SU-DHL-6 (cell line): ENCODE measurements at regions not wholly inside any gene's neighbourhood (a gene's known extent, or its start where the extent isn't known, plus 50 kb on each side); places are given as distances from the start of the nearest gene placed in this dataset.

Source experiments
- H2AFZ ChIP-seq: fragments of 200-600 bp; sonication (generic); 2 replicates; pipeline ENCODE4 v1.6.1; 2014; ENCODE audit warnings: low read depth, mild to moderate bottlenecking, moderate library complexity, mixed read lengths, antibody characterized with exemption, low read length; ENCODE audit not compliant: severe bottlenecking
- H3F3A ChIP-seq: fragments of 200-600 bp; shearing (Covaris generic); 2 replicates; pipeline ENCODE4 v1.6.0; 2016; ENCODE audit warnings: antibody characterized with exemption, mild to moderate bottlenecking; ENCODE audit not compliant: insufficient read depth
- H3K27ac ChIP-seq: fragments of 200-600 bp; sonication (generic); 2 replicates; pipeline ENCODE4 v1.5.1; 2016; ENCODE audit warnings: low read depth, mild to moderate bottlenecking, low read length, moderate library complexity, mixed read lengths
- H3K27me3 ChIP-seq: fragments of 200-600 bp; sonication (generic), shearing (Covaris generic); 2 replicates; pipeline ENCODE4 v1.6.0; 2014; ENCODE audit warnings: mild to moderate bottlenecking, low read length
- H3K36me3 ChIP-seq: fragments of 200-600 bp; sonication (generic); 2 replicates; pipeline ENCODE4 v1.6.1; 2014; ENCODE audit warnings: mild to moderate bottlenecking, low read length, mixed read lengths
- H3K4me2 ChIP-seq: fragments of 300-600, 200-600 bp; shearing (Covaris generic), sonication (generic); 2 replicates; pipeline ENCODE4 v1.6.0; 2014; ENCODE audit warnings: low read length, low read depth, mild to moderate bottlenecking; ENCODE audit not compliant: poor library complexity, severe bottlenecking
- H3K4me3 ChIP-seq: fragments of 200-600 bp; sonication (generic); 2 replicates; pipeline ENCODE4 v1.5.1; 2014; ENCODE audit warnings: antibody characterized with exemption, low read length, mild to moderate bottlenecking, mixed read lengths; ENCODE audit not compliant: insufficient read depth, poor library complexity, severe bottlenecking
- H3K79me2 ChIP-seq: fragments of 200-600 bp; sonication (generic); 2 replicates; pipeline ENCODE4 v1.6.1; 2014; ENCODE audit warnings: mild to moderate bottlenecking, low read length, moderate library complexity; ENCODE audit not compliant: insufficient read depth
- H3K9ac ChIP-seq: fragments of 200-600 bp; sonication (generic); 2 replicates; pipeline ENCODE4 v1.7.0; 2014; ENCODE audit warnings: mild to moderate bottlenecking, low read length
- H3K9me2 ChIP-seq: fragments of 200-600 bp; sonication (generic); replicated peaks from 2 replicates; pipeline ENCODE4 v1.6.1; 2014; ENCODE audit warnings: low read length; ENCODE audit not compliant: insufficient read depth
- H3K9me3 ChIP-seq: fragments of 200-600 bp; sonication (generic); 2 replicates; pipeline ENCODE4 v1.6.1; 2014; ENCODE audit warnings: low read length, mixed read lengths; ENCODE audit not compliant: insufficient read depth
- H4K20me1 ChIP-seq: fragments of 200-600 bp; sonication (generic); 2 replicates; pipeline ENCODE4 v1.6.1; 2014; ENCODE audit warnings: low read depth, mild to moderate bottlenecking, antibody characterized with exemption, low read length, moderate library complexity, mixed read lengths
- EZH2phosphoT487 ChIP-seq: fragments of 200-600 bp; sonication (generic), shearing (Covaris generic); conservative IDR thresholded peaks from 2 replicates; pipeline ENCODE4 v1.6.1; 2018; ENCODE audit warnings: mild to moderate bottlenecking, antibody characterized with exemption, low read length, moderate library complexity, mixed read lengths
- TF ChIP-seq, protein P1 (sequence below): fragments of 200-600 bp; sonication (generic); IDR thresholded peaks from one replicate; pipeline ENCODE4 v1.5.1; 2017; ENCODE audit warnings: antibody characterized with exemption, mild to moderate bottlenecking, low read length, moderate library complexity; ENCODE audit not compliant: insufficient read depth, poor library complexity, severe bottlenecking

DNA sequence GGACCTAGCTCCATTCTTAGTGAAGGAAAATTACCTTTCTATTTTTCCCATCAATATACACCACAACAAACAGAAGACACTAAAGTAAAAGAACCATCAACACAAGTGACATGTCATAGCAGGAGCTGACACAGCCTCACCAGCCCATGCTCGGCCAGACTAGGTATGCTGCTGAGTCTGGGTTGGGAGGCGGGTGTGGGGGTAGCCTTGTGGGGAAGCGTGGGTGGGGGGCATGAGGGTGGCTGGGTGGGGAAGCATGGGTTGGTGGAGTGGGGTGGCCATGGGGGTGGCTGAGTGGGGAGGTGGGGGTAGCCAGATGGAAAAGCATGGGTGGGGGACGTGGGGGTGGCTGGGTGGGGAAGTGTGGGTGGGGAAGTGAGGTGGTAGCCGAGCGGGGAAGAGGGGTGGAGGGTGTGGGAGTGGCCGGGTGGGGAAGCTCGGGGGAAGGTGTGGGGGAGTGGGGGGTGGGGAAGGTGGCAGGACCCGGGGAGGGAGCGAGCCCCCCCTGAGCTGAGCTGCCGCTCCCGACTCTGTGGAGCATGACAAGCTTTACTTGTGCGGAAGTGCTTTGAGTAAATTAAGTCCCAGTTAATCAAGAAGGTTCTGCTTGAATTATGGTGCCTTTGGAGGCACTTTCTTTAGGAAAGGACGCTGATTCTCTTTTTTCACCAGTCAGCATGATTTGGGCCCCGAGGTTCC is 294.6 kb upstream of the ZNF32 start:
- Histone ChIP-seq H3K9me3 (no peaks in the 10 kb centered on the region), H3K79me2 (no peaks in the 10 kb centered on the region), H3K9me2 (no peaks in the 10 kb centered on the region), H3K4me3 (no peak overlapping the region), H3F3A (no peaks in the 10 kb centered on the region), H3K36me3 (no peaks in the 10 kb centered on the region), H4K20me1 (no peaks in the 10 kb centered on the region), H3K9ac (no peak overlapping the region), H2AFZ (no peak overlapping the region), H3K27ac (no peak overlapping the region), H3K27me3 (no peaks in the 10 kb centered on the region), H3K4me2 (no peak overlapping the region)
- TF ChIP-seq, protein P1, sequence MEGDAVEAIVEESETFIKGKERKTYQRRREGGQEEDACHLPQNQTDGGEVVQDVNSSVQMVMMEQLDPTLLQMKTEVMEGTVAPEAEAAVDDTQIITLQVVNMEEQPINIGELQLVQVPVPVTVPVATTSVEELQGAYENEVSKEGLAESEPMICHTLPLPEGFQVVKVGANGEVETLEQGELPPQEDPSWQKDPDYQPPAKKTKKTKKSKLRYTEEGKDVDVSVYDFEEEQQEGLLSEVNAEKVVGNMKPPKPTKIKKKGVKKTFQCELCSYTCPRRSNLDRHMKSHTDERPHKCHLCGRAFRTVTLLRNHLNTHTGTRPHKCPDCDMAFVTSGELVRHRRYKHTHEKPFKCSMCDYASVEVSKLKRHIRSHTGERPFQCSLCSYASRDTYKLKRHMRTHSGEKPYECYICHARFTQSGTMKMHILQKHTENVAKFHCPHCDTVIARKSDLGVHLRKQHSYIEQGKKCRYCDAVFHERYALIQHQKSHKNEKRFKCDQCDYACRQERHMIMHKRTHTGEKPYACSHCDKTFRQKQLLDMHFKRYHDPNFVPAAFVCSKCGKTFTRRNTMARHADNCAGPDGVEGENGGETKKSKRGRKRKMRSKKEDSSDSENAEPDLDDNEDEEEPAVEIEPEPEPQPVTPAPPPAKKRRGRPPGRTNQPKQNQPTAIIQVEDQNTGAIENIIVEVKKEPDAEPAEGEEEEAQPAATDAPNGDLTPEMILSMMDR: no peak
- TF ChIP-seq EZH2phosphoT487: no peak

DNA sequence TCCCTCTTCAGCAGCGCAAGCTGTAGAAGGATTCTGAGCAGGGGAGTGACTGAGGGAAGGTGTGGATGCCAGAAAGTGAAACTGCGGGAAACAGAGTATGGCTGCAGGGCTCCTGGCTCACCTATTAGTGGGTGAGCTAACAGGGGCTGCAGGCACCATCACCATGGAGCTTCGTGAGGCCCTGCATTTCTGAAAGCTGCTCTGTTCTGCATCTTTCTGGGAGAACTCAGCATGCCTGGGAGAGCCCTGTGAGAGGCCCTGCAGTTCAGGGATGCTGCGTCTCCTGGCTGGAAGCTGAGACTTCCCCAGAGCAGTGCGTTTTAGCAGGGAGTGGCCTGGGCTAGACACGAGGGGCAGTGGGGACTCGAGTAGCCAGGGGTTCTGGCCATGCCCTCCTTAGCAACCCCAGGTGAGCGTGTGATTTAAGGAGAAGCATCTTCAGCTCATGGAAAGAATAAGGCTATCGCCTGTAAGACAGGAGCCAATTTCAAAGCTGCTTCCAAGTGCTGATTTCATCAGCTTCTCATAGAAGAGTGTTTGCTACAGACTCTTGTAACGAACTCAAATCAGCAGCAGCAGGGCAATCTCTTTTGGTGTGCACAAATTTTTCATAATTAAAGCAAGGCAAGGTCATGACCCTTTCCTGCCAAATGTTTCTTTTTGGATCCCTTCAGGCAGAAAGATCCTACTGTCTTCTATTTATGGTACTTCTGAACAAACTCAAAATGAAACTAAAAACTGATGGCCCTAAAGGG is 293.6 kb upstream of the ZNF32 start:
- H3K4me3 ChIP-seq: no peak overlapping the region
- no peaks in the 10 kb centered on the region for H3K9me2 ChIP-seq
- H3K9me3 ChIP-seq: no peaks in the 10 kb centered on the region
- no peak overlapping the region for H3K27ac ChIP-seq
- no peak overlapping the region for H3K9ac ChIP-seq
- H3K36me3 ChIP-seq: no peaks in the 10 kb centered on the region
- TF ChIP-seq, protein P1: no peak
- no peak for TF ChIP-seq EZH2phosphoT487
- H3K79me2 ChIP-seq: no peaks in the 10 kb centered on the region
- H4K20me1 ChIP-seq: no peaks in the 10 kb centered on the region
- H2AFZ ChIP-seq: no peak overlapping the region
- no peak overlapping the region for H3K4me2 ChIP-seq
- H3K27me3 ChIP-seq: no peaks in the 10 kb centered on the region
- H3F3A ChIP-seq: no peaks in the 10 kb centered on the region

DNA sequence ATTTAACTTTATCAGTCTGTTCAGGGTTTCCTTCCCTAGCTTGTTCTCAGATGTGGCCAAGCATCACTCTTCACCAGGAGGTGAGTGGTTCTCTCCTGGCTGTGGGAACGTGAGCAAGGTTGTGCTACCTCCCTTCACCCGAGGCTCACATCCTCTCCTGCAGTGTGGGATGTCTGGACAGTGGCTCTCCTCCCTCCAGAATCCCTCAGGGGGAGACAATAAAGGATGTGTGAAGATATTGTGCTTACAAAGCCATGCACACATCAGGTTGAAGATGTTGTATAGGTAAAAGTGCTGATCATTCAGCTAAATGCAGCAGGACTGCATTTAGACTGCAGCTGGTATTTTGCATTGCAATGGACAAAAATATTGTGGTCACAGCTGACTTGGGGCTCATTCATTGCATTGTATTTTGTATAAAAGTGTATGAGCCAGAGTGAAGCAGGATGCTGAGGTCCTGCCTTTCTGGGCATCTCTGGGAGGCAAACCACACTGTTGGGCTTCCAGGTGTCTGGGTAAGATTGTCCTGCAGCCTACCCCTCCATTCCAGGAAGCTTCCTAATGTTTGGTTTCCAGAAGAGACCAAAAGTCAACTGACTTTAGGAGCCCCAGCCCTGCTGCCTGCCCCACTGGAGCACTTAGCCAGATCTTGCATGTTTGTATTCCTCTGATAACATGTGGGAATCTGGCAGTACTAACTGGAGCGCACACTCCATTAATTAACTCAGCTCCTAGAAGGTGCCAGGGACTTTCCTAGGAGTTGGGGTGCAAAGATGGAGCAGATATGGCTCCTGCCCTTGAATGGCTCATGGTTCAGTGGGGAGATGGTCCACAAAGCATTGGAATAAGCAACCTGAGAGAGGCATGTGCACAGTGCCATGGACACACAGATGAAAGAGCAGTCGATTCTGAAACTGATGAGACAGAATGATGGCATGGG is 292.5 kb upstream of the ZNF32 start:
- H4K20me1 ChIP-seq: no peaks in the 10 kb centered on the region
- H3K36me3 ChIP-seq: no peaks in the 10 kb centered on the region
- no peaks in the 10 kb centered on the region for H3K9me3 ChIP-seq
- no peak overlapping the region for H2AFZ ChIP-seq
- H3K9me2 ChIP-seq: no peaks in the 10 kb centered on the region
- TF ChIP-seq EZH2phosphoT487: no peak
- TF ChIP-seq, protein P1: no peak
- H3F3A ChIP-seq: no peaks in the 10 kb centered on the region
- H3K4me2 ChIP-seq: no peak overlapping the region
- no peaks in the 10 kb centered on the region for H3K79me2 ChIP-seq
- no peak overlapping the region for H3K9ac ChIP-seq
- H3K27me3 ChIP-seq: no peaks in the 10 kb centered on the region
- no peak overlapping the region for H3K4me3 ChIP-seq
- H3K27ac ChIP-seq: no peak overlapping the region
